Panc1 (cell line): ENCODE measurements at regions not wholly inside any gene's neighbourhood (a gene's known extent, or its start where the extent isn't known, plus 50 kb on each side); places are given as distances from the start of the nearest gene placed in this dataset.

Experiments used
- POLR2AphosphoS5 ChIP-seq: IDR thresholded peaks from 2 replicates; pipeline ENCODE4 v1.6.1; 2012; ENCODE audit warnings: mild to moderate bottlenecking, low read depth, low read length, moderate library complexity
- TCF7L2 ChIP-seq: IDR thresholded peaks from 2 replicates; pipeline ENCODE4 v1.6.1; 2011; ENCODE audit warnings: mild to moderate bottlenecking, low read depth, low read length, inconsistent platforms
- TF ChIP-seq, protein P1 (sequence below): fragments of 450-650 bp; IDR thresholded peaks from 2 replicates; pipeline ENCODE4 v1.5.1; 2017; ENCODE audit warnings: mild to moderate bottlenecking

DNA sequence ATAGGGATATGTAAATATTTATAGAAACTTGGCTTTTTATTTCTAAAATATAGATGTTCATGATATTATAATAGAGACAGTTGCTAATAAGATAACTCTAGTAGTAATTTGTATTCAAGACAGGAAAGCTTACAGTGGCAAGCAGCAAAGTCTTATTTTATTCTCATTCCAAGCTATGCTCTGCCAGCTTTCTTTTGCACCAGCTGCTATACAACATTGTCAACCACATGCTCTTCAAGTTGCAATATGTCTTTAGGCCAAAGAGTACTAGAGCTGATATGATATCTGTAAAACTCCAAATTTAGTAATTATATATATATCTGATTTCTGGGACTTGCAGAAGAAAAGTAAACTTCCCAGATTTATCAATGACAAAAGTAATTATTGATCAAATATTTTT, 350.1 kb downstream of the HGF start:
- TF ChIP-seq, protein P1, sequence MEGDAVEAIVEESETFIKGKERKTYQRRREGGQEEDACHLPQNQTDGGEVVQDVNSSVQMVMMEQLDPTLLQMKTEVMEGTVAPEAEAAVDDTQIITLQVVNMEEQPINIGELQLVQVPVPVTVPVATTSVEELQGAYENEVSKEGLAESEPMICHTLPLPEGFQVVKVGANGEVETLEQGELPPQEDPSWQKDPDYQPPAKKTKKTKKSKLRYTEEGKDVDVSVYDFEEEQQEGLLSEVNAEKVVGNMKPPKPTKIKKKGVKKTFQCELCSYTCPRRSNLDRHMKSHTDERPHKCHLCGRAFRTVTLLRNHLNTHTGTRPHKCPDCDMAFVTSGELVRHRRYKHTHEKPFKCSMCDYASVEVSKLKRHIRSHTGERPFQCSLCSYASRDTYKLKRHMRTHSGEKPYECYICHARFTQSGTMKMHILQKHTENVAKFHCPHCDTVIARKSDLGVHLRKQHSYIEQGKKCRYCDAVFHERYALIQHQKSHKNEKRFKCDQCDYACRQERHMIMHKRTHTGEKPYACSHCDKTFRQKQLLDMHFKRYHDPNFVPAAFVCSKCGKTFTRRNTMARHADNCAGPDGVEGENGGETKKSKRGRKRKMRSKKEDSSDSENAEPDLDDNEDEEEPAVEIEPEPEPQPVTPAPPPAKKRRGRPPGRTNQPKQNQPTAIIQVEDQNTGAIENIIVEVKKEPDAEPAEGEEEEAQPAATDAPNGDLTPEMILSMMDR: no peak
- no peak for TF ChIP-seq TCF7L2
- TF ChIP-seq POLR2AphosphoS5: no peak
